Caco-2 (cell line): ENCODE measurements at regions not wholly inside any gene's neighbourhood (a gene's known extent, or its start where the extent isn't known, plus 50 kb on each side); places are given as distances from the start of the nearest gene placed in this dataset.

Source experiments
- BruUV-seq: library from RNA; stranded (reverse); fragments of 400-500 nt; replicated peaks from 2 replicates; lab custom pipeline; 2021; lab: Mats Ljungman, UMichigan
- CTCF ChIA-PET: fragments of 300-600 bp; sonication (Branson Sonifier 250); formaldehyde crosslinking; loops from one replicate; lab custom pipeline; 2022; ENCODE audit warnings: antibody characterized with exemption; lab: Charles Lee
- POLR2A ChIA-PET: fragments of 300-600 bp; sonication (Branson Sonifier 250); formaldehyde crosslinking; loops from one replicate; lab custom pipeline; 2022; ENCODE audit warnings: antibody characterized with exemption; lab: Charles Lee
- DNase-seq, 2 experiments: peaks; one replicate each; pipeline versions ENCODE4 v3.0.0 to v3.0.0-alpha.2; 2020 to 2022
- H3K27me3 ChIP-seq: replicated peaks from 2 replicates; pipeline ENCODE4 v1.6.0; 2011; ENCODE audit warnings: low read length; ENCODE audit not compliant: control insufficient read depth, insufficient read depth
- H3K36me3 ChIP-seq: 2 replicates; pipeline ENCODE4 v1.5.1; 2011; ENCODE audit warnings: low read length; ENCODE audit not compliant: control insufficient read depth, insufficient read depth
- H3K4me1 ChIP-seq: fragments of 250-450 bp; sonication (Bioruptor Pico); 2 replicates; pipeline ENCODE4 v1.5.1; 2020; ENCODE audit warnings: mild to moderate bottlenecking
- H3K4me3 ChIP-seq: 2 replicates; pipeline ENCODE4 v1.5.1; 2011; ENCODE audit warnings: low read depth, mild to moderate bottlenecking, control low read depth, low read length
- H3K9me3 ChIP-seq: fragments of 250-450 bp; sonication (Bioruptor Pico); 2 replicates; pipeline ENCODE4 v1.5.1; 2020; ENCODE audit warnings: mild to moderate bottlenecking, moderate library complexity
- H3K27ac Mint-ChIP-seq: one replicate; pipeline ENCODE4 v1.8.0; 2022; ENCODE audit warnings: mixed read lengths; ENCODE audit not compliant: unreplicated experiment
- H3K27me3 Mint-ChIP-seq: one replicate; pipeline ENCODE4 v1.8.0; 2022; ENCODE audit warnings: mixed read lengths; ENCODE audit not compliant: insufficient read depth, unreplicated experiment
- H3K36me3 Mint-ChIP-seq: one replicate; pipeline ENCODE4 v1.8.0; 2022; ENCODE audit warnings: mild to moderate bottlenecking, mixed read lengths; ENCODE audit not compliant: insufficient read depth, unreplicated experiment
- H3K4me1 Mint-ChIP-seq: one replicate; pipeline ENCODE4 v1.8.0; 2022; ENCODE audit warnings: low read depth, mixed read lengths; ENCODE audit not compliant: unreplicated experiment
- H3K4me3 Mint-ChIP-seq: one replicate; pipeline ENCODE4 v1.8.0; 2022; ENCODE audit warnings: mild to moderate bottlenecking, moderate library complexity, mixed read lengths; ENCODE audit not compliant: unreplicated experiment
- H3K9me3 Mint-ChIP-seq: one replicate; pipeline ENCODE4 v1.8.0; 2022; ENCODE audit warnings: mixed read lengths; ENCODE audit not compliant: unreplicated experiment
- intact Hi-C: fragments of 100-400 bp; cut with micrococcal nuclease; formaldehyde crosslinking; loops from one replicate; pipeline ENCODE4 v1.10.0; 2022; ENCODE audit not compliant: unreplicated experiment
- TF ChIP-seq, protein P1 (sequence below), 2 experiments: fragments of 200-600 bp in 1 of 2; IDR thresholded peaks; 1 replicate in 1 of 2; 2 replicates in 1 of 2; pipeline versions ENCODE4 v1.5.1 to v1.8.0; 2011 to 2022; ENCODE audit warnings: antibody characterized with exemption in 1 of 2, control low read depth in 1 of 2, inconsistent platforms in 1 of 2, low read depth in 1 of 2, low read length in 1 of 2, mild to moderate bottlenecking in 1 of 2, moderate library complexity in 1 of 2; ENCODE audit not compliant: insufficient read depth in 1 of 2, severe bottlenecking in 1 of 2, unreplicated experiment in 1 of 2

DNA sequence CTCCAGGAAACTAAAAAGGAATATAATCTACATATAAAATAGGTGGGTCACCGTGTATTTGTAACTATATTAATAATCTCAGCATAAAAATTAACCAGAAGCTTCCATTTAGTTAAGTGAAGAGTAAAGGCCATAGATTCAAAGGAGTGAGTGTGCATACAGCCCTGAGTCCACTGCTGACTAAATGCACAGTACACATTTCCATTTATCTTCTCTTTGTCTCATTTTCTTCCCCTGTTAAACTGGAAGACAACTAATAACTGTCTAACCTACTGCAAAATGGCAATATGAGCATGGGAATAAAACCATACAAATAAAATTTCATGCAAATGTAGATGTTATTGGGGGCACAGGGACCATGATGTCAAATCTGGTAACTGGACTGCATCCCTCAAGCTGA, 59.9 kb upstream of the DAB2 start:
- Mint-ChIP-seq H3K4me1 (peaks cover 7% of the 10 kb centered on the region), H3K27ac (no peak overlapping the region), H3K9me3 (no peaks in the 10 kb centered on the region), H3K27me3 (no peaks in the 10 kb centered on the region), H3K4me3 (no peak overlapping the region), H3K36me3 (no peaks in the 10 kb centered on the region)
- no peak overlapping the region for H3K4me3 ChIP-seq
- BruUV-seq: no TSS peak
- TF ChIP-seq, protein P1, sequence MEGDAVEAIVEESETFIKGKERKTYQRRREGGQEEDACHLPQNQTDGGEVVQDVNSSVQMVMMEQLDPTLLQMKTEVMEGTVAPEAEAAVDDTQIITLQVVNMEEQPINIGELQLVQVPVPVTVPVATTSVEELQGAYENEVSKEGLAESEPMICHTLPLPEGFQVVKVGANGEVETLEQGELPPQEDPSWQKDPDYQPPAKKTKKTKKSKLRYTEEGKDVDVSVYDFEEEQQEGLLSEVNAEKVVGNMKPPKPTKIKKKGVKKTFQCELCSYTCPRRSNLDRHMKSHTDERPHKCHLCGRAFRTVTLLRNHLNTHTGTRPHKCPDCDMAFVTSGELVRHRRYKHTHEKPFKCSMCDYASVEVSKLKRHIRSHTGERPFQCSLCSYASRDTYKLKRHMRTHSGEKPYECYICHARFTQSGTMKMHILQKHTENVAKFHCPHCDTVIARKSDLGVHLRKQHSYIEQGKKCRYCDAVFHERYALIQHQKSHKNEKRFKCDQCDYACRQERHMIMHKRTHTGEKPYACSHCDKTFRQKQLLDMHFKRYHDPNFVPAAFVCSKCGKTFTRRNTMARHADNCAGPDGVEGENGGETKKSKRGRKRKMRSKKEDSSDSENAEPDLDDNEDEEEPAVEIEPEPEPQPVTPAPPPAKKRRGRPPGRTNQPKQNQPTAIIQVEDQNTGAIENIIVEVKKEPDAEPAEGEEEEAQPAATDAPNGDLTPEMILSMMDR (IDR thresholded peaks at IDR 0.05; ENCODE audit: insufficient read depth in 1 of 2, low read depth in 1 of 2, low read length in 1 of 2, severe bottlenecking in 1 of 2, unreplicated experiment in 1 of 2): no peak
- intact Hi-C loops: no loop called here
- POLR2A ChIA-PET: no interaction called here
- CTCF ChIA-PET: interaction anchor here (0.8 kb wide), 1 partner anchor 60 kb away, joined by 3 read pairs; the partner anchor contains the start of gene DAB2
- no peaks in the 10 kb centered on the region for H3K9me3 ChIP-seq
- H3K4me1 ChIP-seq: peaks cover 4% of the 10 kb centered on the region; the same call in 1 of the 2 replicates
- H3K36me3 ChIP-seq: no peaks in the 10 kb centered on the region
- no peak for DNase-seq
- H3K27me3 ChIP-seq: no peaks in the 10 kb centered on the region

DNA sequence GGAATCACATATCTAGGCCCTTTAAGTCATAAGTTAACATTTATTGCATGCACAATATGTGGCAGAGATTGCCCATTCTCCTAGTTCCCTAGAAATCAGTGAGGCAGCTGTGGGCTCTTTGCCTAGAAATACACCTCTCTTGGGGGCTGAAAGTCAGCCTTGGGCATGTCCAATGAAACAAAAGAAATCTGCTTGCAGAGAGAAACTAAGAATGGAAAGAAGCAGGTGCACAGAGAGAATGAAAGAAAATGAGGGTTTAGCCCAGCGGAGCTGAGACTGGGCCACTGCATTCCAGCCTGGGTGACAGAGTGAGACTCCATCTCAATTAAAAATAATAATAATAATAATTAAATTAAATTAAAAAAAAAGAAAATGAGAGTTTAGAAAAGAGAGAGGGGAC, 57.3 kb upstream of the DAB2 start:
- ChIA-PET POLR2A (no interaction called here), CTCF (no interaction called here)
- peaks cover 13% of the 10 kb centered on the region for H3K4me1 Mint-ChIP-seq
- no TSS peak for BruUV-seq
- H3K9me3 Mint-ChIP-seq: no peaks in the 10 kb centered on the region
- Histone ChIP-seq H3K9me3 (no peaks in the 10 kb centered on the region), H3K4me3 (no peak overlapping the region), H3K27me3 (no peaks in the 10 kb centered on the region), H3K36me3 (no peaks in the 10 kb centered on the region), H3K4me1 (peaks cover 8% of the 10 kb centered on the region)
- H3K36me3 Mint-ChIP-seq: no peaks in the 10 kb centered on the region
- no peak overlapping the region for H3K4me3 Mint-ChIP-seq
- H3K27ac Mint-ChIP-seq: no peak overlapping the region
- TF ChIP-seq, protein P1 (IDR thresholded peaks at IDR 0.05; ENCODE audit: insufficient read depth in 1 of 2, low read depth in 1 of 2, low read length in 1 of 2, severe bottlenecking in 1 of 2, unreplicated experiment in 1 of 2): no peak
- no peak for DNase-seq
- intact Hi-C loops: no loop called here
- H3K27me3 Mint-ChIP-seq: no peaks in the 10 kb centered on the region

GRCh38 chr5:39479537-39479936, 54.8 kb upstream of the DAB2 start:
- Mint-ChIP-seq H3K27ac (no peak overlapping the region), H3K27me3 (no peaks in the 10 kb centered on the region), H3K9me3 (no peaks in the 10 kb centered on the region), H3K4me3 (no peak overlapping the region), H3K4me1 (peaks cover 17% of the 10 kb centered on the region), H3K36me3 (no peaks in the 10 kb centered on the region)
- CTCF ChIA-PET: no interaction called here
- Histone ChIP-seq H3K4me1 (peaks cover 8% of the 10 kb centered on the region), H3K9me3 (no peaks in the 10 kb centered on the region), H3K27me3 (no peaks in the 10 kb centered on the region), H3K4me3 (no peak overlapping the region), H3K36me3 (no peaks in the 10 kb centered on the region)
- intact Hi-C loops: no loop called here
- TF ChIP-seq, protein P1 (IDR thresholded peaks at IDR 0.05; ENCODE audit: insufficient read depth in 1 of 2, low read depth in 1 of 2, low read length in 1 of 2, severe bottlenecking in 1 of 2, unreplicated experiment in 1 of 2): no peak
- no peak for DNase-seq
- POLR2A ChIA-PET: no interaction called here
- no TSS peak for BruUV-seq
